ENCODE measurements at regions not wholly inside any gene's neighbourhood (a gene's known extent, or its start where the extent isn't known, plus 50 kb on each side); places are given as distances from the start of the nearest gene placed in this dataset.

DNA sequence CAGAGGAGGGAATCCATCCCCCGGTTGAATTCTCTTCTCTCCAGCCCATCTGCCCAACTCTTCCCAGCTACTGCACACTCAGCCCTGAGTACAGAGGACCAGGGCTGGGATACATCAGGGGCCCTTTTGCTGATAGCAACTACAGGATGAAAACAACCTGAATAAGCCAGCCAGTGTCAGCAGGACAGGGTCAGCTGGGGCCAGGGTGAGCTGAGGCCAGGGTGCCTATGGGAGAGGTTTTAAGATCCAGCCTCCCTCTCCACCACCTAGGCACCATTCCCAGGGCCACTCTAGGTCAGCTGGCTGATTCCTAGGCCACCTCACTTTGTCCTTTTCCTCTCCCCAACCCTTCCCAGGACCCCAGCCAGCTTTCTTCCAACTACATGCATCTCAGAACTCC is 83.8 kb downstream of the MRPL46 start:
- no peak for DNase-seq (ENCODE audit: low read depth in 3 of 3, low spot score in 1 of 3)

DNA sequence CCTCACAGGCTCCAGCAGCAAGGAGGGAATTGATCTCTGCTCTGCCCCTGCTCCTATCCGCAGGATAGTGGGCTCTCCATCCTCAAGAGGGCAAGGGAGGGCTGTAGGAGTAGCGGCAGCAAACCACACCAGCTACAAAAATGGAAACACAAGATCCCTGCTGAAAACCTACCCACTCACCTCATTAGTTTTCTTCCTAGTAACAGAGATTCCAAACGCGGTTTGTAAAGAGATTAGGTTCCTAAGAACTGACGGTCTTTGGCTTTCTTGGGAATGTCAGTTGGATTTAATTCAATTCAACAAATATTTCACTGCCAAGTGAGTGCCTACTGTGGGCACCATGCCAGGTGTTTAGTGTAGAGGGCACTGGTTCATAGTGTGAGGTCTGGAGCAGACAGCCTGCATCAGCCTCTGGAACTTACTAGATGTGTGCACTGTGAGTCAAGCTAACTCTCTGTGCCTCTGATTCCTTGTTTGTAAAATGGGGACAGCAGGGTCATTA is 84.7 kb downstream of the MRPL46 start:
- DNase-seq (ENCODE audit: low read depth in 3 of 3, low spot score in 1 of 3), result no peak

- no peak for DNase-seq (ENCODE audit: low read depth in 3 of 3, low spot score in 1 of 3)
Measured at GRCh38 chr15:88378188-88378637, 89.0 kb downstream of the MRPL46 start.

- no peak for DNase-seq (ENCODE audit: low read depth in 3 of 3, low spot score in 1 of 3)
Measured at GRCh38 chr15:88377509-88377908, 89.7 kb downstream of the MRPL46 start.

DNA sequence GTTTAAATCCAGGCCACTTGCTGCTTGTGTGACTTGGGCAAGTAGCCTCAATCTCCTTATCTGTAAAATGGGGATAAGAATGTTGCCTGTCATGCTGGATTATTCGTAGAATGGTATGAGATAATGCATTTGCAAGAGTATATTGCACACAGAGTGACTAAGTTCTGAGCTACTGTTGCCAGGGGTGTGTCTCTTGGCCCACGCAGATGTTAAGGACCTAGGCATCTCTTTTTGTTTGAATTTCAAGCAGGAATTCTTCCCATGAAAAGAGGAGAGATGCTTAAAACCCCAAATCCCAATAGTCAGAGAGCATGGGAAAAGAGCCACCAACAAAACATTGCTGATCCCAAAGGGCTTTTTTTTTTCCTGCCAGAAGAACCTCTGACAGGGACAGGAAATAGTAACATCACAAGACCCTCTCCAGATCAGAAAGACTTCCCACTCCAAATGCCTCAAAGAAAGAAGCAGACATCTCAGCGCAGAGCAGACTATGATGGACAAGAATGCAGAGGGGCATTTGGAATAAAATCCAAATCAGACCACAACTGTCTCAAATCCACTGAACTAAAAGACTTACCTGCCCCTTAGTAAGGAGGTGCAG is 90.5 kb downstream of the MRPL46 start:
- DNase-seq (ENCODE audit: low read depth in 3 of 3, low spot score in 1 of 3), result no peak

DNA sequence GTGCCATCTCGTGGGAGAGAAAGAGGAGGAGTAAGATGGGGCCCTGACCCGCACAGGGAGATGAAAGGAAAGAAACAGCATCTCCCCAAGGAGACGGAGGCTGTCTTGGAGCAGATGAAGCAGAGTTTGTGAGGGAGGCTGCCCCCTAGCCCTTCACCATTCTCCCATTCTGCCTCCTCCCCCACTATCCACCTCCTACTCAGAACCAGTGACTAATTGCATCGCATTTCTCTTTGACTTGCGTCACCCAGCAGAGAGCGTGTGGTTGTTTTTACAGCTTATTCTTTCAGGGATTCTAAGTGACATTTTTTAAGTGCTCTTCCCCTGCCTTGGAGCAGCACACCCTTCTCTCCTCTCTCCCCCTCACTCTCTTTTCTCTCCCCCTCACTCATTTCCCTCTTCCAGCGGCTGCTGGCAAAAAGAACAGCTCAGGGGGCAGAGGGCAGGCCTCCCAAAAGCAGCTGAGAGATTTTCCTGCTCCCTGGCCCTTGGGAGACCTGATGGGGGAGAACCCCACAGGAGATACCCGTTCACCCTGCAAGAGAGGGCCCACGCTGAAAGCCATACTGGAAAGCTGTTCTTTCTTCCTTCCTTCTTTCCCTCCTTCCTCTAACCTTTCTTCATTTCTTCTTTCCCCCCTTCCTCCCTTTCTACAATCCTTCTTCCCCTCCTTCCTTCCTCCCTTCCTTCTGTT is 91.8 kb downstream of the MRPL46 start:
- no peak for DNase-seq (ENCODE audit: low read depth in 3 of 3, low spot score in 1 of 3)

GRCh38 chr15:88365124-88365523 is 102.1 kb downstream of the MRPL46 start:
- DNase-seq (ENCODE audit: low read depth in 3 of 3, low spot score in 1 of 3), result no peak

DNA sequence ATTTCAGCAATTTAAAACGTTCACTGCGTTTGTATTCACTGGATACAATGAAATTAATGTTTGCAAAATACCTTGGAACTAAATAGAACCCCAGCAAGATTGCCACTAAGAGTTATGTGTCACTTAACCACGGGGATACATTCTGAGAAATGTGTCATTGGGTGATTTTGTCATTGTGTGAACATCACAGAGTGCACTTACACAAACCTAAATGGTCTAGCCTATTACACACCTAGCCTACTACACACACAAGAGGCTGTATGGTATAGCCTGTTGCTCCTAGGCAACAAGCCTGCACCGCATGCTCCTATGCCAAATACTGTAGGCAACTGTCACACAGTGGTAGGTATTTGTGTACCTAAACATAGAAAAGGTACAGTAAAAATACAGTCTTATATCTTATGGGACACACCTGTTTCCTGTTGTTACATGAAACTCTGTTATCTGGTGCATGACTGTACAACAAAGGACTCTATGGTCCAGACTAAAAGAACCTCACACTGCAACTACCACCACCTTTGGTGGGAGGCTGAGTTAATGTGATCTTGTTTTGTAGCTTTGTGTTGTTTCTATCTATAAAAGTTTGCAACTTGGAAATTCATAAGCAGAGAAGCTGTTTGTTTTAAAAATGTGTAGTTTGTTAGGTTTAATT is 92.2 kb upstream of the NTRK3 start:
- DNase-seq (ENCODE audit: low read depth in 3 of 3, low spot score in 1 of 3), result no peak

- DNase-seq (ENCODE audit: low read depth in 3 of 3, low spot score in 1 of 3), result no peak
Measured at GRCh38 chr15:88345962-88346361, 89.4 kb upstream of the NTRK3 start.

DNA sequence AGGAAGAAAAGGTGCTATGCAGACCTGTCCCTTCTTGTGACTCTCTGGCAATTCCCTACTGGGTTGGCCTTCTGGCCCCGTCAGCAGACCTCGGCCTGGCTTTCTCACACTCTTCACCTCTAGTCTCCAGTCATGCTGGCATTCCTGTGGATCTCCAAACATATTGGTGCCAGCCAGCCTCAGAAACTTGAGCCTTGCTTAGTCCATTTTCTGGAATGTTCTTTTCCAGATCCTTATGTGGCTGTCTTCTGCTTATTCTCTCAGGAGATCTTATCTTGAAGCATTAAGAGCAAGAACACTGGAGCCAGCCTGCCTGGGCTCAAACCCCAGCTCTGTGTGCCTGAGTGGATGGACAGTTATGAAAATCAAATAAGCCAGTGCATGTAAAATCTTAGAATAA is 88.2 kb upstream of the NTRK3 start:
- no peak for DNase-seq (ENCODE audit: low read depth in 3 of 3, low spot score in 1 of 3)

- no peak for DNase-seq (ENCODE audit: low read depth in 3 of 3, low spot score in 1 of 3)
Measured at GRCh38 chr15:88342666-88343065, 86.1 kb upstream of the NTRK3 start.

GRCh38 chr15:88341653-88342052 is 85.1 kb upstream of the NTRK3 start:
- no peak for DNase-seq (ENCODE audit: low read depth in 3 of 3, low spot score in 1 of 3)

GRCh38 chr15:88341006-88341405 is 84.5 kb upstream of the NTRK3 start:
- no peak for DNase-seq (ENCODE audit: low read depth in 3 of 3, low spot score in 1 of 3)

DNA sequence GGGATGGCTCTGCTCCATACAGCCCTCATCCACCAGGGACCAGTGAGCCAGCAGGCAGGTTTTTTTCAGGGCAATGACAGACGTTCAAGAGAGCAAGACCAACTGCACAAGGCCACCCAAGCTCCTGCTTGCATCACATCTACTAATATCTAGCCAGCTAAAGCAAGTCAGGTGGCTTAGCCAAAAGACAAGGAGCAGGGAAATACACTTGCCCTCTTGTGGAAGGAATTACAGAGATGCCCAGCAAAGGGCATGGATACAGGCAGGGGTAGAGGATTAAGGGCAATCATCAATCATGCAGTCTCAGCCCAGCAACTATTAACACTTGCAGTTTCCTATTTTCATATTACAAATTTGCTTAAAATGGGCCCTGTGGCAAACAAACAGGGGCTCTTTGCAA is 81.5 kb upstream of the NTRK3 start:
- DNase-seq (ENCODE audit: low read depth in 3 of 3, low spot score in 1 of 3), result no peak

- no peak for DNase-seq (ENCODE audit: low read depth in 3 of 3, low spot score in 1 of 3)
Measured at GRCh38 chr15:88335074-88335473, 78.5 kb upstream of the NTRK3 start.

DNA sequence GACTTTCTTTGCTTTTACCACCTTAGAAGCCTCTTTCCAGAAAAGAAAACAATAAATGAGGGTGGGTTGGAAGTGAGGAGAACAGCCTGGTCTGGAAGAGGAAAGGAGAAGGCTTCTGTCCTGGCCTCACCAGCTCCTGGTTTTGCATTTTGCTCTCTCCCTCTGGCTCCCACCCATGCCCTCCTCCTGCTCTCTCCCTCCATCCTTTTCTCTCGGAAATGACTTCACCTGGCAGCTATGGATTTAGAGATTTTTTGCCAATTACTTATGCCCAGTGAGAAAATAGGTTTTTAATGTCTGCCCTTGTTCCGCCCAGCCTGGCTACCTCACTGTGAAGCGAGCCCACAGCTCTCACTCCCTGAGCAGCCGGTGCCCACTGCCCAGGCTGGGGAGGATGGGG is 77.9 kb upstream of the NTRK3 start:
- no peak for DNase-seq (ENCODE audit: low read depth in 3 of 3, low spot score in 1 of 3)

- DNase-seq (ENCODE audit: low read depth in 3 of 3, low spot score in 1 of 3), result peak in 1 of 3 donors; percentile 7
Measured at GRCh38 chr15:88331291-88331690, 74.8 kb upstream of the NTRK3 start.

DNA sequence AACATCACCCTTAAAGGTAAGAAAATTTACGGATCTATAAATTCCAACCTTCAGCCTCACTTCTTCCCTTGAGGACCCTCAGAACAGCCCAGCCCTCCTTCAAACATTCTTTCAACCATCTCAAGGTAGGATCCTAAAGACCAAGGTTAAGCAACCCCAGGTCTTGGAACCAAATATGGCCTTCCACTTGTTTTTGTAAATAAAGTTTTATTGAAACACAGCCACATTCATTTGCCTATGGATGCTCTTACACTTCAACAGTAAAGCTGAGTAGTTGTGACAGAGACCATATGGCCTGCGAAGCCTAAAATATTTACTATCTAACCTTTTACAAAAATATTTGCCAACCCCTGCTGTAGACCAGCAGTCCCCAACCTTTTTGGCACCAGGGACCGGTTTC is 70.4 kb upstream of the NTRK3 start:
- no peak for DNase-seq (ENCODE audit: low read depth in 3 of 3, low spot score in 1 of 3)

GRCh38 chr15:88324741-88325065 is 68.2 kb upstream of the NTRK3 start:
- no peak for DNase-seq (ENCODE audit: low read depth in 3 of 3, low spot score in 1 of 3)

GRCh38 chr15:88323976-88324740 is 67.6 kb upstream of the NTRK3 start:
- DNase-seq (ENCODE audit: low read depth in 3 of 3, low spot score in 1 of 3), result no peak

- no peak for DNase-seq (ENCODE audit: low read depth in 3 of 3, low spot score in 1 of 3)
Measured at GRCh38 chr15:88323468-88323867, 66.9 kb upstream of the NTRK3 start.

- DNase-seq (ENCODE audit: low read depth in 3 of 3, low spot score in 1 of 3), result no peak
Measured at GRCh38 chr15:88322461-88322860, 65.9 kb upstream of the NTRK3 start.
